Parathyroid adenoma (tissue), 2 donors: ENCODE measurements at regions not wholly inside any gene's neighbourhood (a gene's known extent, or its start where the extent isn't known, plus 50 kb on each side); places are given as distances from the start of the nearest gene placed in this dataset.

Source experiments
- H2AFZ ChIP-seq: fragments of 300-600 bp; sonication (generic); one replicate; pipeline ENCODE4 v1.7.0; 2017; ENCODE audit warnings: antibody characterized with exemption, mild to moderate bottlenecking
- H3K27ac ChIP-seq: fragments of 300-600 bp; sonication (generic); one replicate; pipeline ENCODE4 v1.7.0; 2017
- H3K27me3 ChIP-seq: fragments of 300-600 bp; sonication (generic); one replicate; pipeline ENCODE4 v1.7.0; 2017; ENCODE audit warnings: low read length; ENCODE audit not compliant: control insufficient read depth, insufficient read depth
- H3K36me3 ChIP-seq: fragments of 300-600 bp; sonication (generic); one replicate; pipeline ENCODE4 v1.7.0; 2017; ENCODE audit warnings: low read length; ENCODE audit not compliant: control insufficient read depth, insufficient read depth
- H3K4me1 ChIP-seq: fragments of 300-600 bp; sonication (generic); one replicate; pipeline ENCODE4 v1.7.0; 2017; ENCODE audit warnings: control low read depth
- H3K4me2 ChIP-seq: fragments of 300-600 bp; sonication (generic); one replicate; pipeline ENCODE4 v1.7.0; 2017; ENCODE audit warnings: low read length
- H3K4me3 ChIP-seq: fragments of 300-600 bp; sonication (generic); one replicate; pipeline ENCODE4 v1.7.0; 2017; ENCODE audit warnings: low read depth, low read length
- H3K79me2 ChIP-seq: fragments of 300-600 bp; sonication (generic); one replicate; pipeline ENCODE4 v1.7.0; 2017; ENCODE audit warnings: control low read depth
- H3K9ac ChIP-seq: fragments of 300-600 bp; sonication (generic); one replicate; pipeline ENCODE4 v1.7.0; 2017; ENCODE audit warnings: mild to moderate bottlenecking
- H3K9me3 ChIP-seq: fragments of 300-600 bp; sonication (generic); one replicate; pipeline ENCODE4 v1.7.0; 2017; ENCODE audit warnings: low read length; ENCODE audit not compliant: control insufficient read depth
- CTCF ChIP-seq: fragments of 300-600 bp; sonication (generic); IDR thresholded peaks from one replicate; pipeline ENCODE4 v1.7.0; 2017; ENCODE audit warnings: antibody characterized with exemption, mild to moderate bottlenecking
- donor health status: primary hyperparathyroidism.

GRCh38 chr21:18191139-18191538 is 53.5 kb upstream of the CHODL start:
- H3K4me2 ChIP-seq = no peak overlapping the region
- no peak for TF ChIP-seq CTCF
- no peaks in the 10 kb centered on the region for H3K79me2 ChIP-seq
- no peak overlapping the region for H2AFZ ChIP-seq
- no peaks in the 10 kb centered on the region for H3K27me3 ChIP-seq
- no peak overlapping the region for H3K27ac ChIP-seq
- H3K9ac ChIP-seq = no peak overlapping the region
- no peaks in the 10 kb centered on the region for H3K9me3 ChIP-seq
- no peak overlapping the region for H3K4me3 ChIP-seq
- no peaks in the 10 kb centered on the region for H3K4me1 ChIP-seq
- H3K36me3 ChIP-seq = no peaks in the 10 kb centered on the region

GRCh38 chr21:18178509-18178908 is 66.1 kb upstream of the CHODL start:
- Histone ChIP-seq H2AFZ (no peak overlapping the region), H3K36me3 (no peaks in the 10 kb centered on the region), H3K27me3 (no peaks in the 10 kb centered on the region), H3K4me1 (no peaks in the 10 kb centered on the region), H3K4me3 (no peak overlapping the region), H3K9ac (no peak overlapping the region), H3K4me2 (no peak overlapping the region), H3K27ac (no peak overlapping the region), H3K79me2 (no peaks in the 10 kb centered on the region), H3K9me3 (no peaks in the 10 kb centered on the region)
- no peak for TF ChIP-seq CTCF

- Histone ChIP-seq H3K27me3 (no peaks in the 10 kb centered on the region), H3K4me3 (no peak overlapping the region), H3K4me2 (no peak overlapping the region), H2AFZ (no peak overlapping the region), H3K4me1 (no peaks in the 10 kb centered on the region), H3K9me3 (no peaks in the 10 kb centered on the region), H3K36me3 (no peaks in the 10 kb centered on the region), H3K9ac (no peak overlapping the region), H3K27ac (no peak overlapping the region), H3K79me2 (no peaks in the 10 kb centered on the region)
- no peak for TF ChIP-seq CTCF
These were observed 70.3 kb upstream of the CHODL start for GRCh38 chr21:18174370-18174769.

GRCh38 chr21:18170829-18171228 is 73.8 kb upstream of the CHODL start:
- TF ChIP-seq CTCF = no peak
- no peak overlapping the region for H2AFZ ChIP-seq
- no peaks in the 10 kb centered on the region for H3K4me1 ChIP-seq

GRCh38 chr21:18170221-18170620 is 74.4 kb upstream of the CHODL start:
- no peaks in the 10 kb centered on the region for H3K36me3 ChIP-seq
- no peak for TF ChIP-seq CTCF
- H3K79me2 ChIP-seq = no peaks in the 10 kb centered on the region
- H3K4me3 ChIP-seq = no peak overlapping the region
- no peak overlapping the region for H3K9ac ChIP-seq
- no peak overlapping the region for H3K4me2 ChIP-seq
- H3K4me1 ChIP-seq = no peaks in the 10 kb centered on the region
- no peak overlapping the region for H2AFZ ChIP-seq
- H3K27me3 ChIP-seq = no peaks in the 10 kb centered on the region
- no peaks in the 10 kb centered on the region for H3K9me3 ChIP-seq
- no peak overlapping the region for H3K27ac ChIP-seq

More at GRCh38 chr21:18170829-18171228, 73.8 kb upstream of the CHODL start:
- no peaks in the 10 kb centered on the region for H3K9me3 ChIP-seq
- no peaks in the 10 kb centered on the region for H3K79me2 ChIP-seq
- H3K4me2 ChIP-seq = no peak overlapping the region
- H3K9ac ChIP-seq = no peak overlapping the region
- H3K4me3 ChIP-seq = no peak overlapping the region
- H3K27ac ChIP-seq = no peak overlapping the region
- no peaks in the 10 kb centered on the region for H3K36me3 ChIP-seq
- H3K27me3 ChIP-seq = no peaks in the 10 kb centered on the region
